ENCODE measurements at regions not wholly inside any gene's neighbourhood (a gene's known extent, or its start where the extent isn't known, plus 50 kb on each side); places are given as distances from the start of the nearest gene placed in this dataset.

GRCh38 chr5:6084836-6085235 is 293.5 kb downstream of the MED10 start:
- Histone ChIP-seq H2AFZ (ENCODE audit: low read length) (no peak overlapping the region), H3K4me1 (ENCODE audit: insufficient read depth, low read length) (no peaks in the 10 kb centered on the region), H3K4me2 (ENCODE audit: insufficient read depth, low read length) (no peak overlapping the region), H3K27ac (ENCODE audit: low read depth, low read length) (no peak overlapping the region), H3K9me3 (ENCODE audit: low read depth, low read length) (no peaks in the 10 kb centered on the region), H3K36me3 (ENCODE audit: insufficient read depth, low read length) (no peaks in the 10 kb centered on the region), H3K79me2 (ENCODE audit: insufficient read depth, low read length) (no peaks in the 10 kb centered on the region), H3K4me3 (ENCODE audit: insufficient read depth, low read length) (no peak overlapping the region), H3K27me3 (ENCODE audit: insufficient read depth, low read length) (no peaks in the 10 kb centered on the region), H4K20me1 (ENCODE audit: insufficient read depth, low read length) (no peaks in the 10 kb centered on the region)
- no peak for DNase-seq (ENCODE audit: insufficient read length, low spot score, missing footprints)
- TF ChIP-seq CTCF (IDR thresholded peaks at IDR 0.05; ENCODE audit: extremely low read depth, low read depth, low read length): no peak

- H4K20me1 ChIP-seq (ENCODE audit: insufficient read depth, low read length): no peaks in the 10 kb centered on the region
- no peaks in the 10 kb centered on the region for H3K27me3 ChIP-seq (ENCODE audit: insufficient read depth, low read length)
- no peaks in the 10 kb centered on the region for H3K9me3 ChIP-seq (ENCODE audit: low read depth, low read length)
- no peaks in the 10 kb centered on the region for H3K36me3 ChIP-seq (ENCODE audit: insufficient read depth, low read length)
- H3K4me3 ChIP-seq (ENCODE audit: insufficient read depth, low read length): no peak overlapping the region
- no peak overlapping the region for H3K27ac ChIP-seq (ENCODE audit: low read depth, low read length)
- TF ChIP-seq CTCF (IDR thresholded peaks at IDR 0.05; ENCODE audit: extremely low read depth, low read depth, low read length): no peak
- H3K4me2 ChIP-seq (ENCODE audit: insufficient read depth, low read length): no peak overlapping the region
- H3K79me2 ChIP-seq (ENCODE audit: insufficient read depth, low read length): no peaks in the 10 kb centered on the region
- H3K4me1 ChIP-seq (ENCODE audit: insufficient read depth, low read length): no peaks in the 10 kb centered on the region
- H2AFZ ChIP-seq (ENCODE audit: low read length): no peak overlapping the region
- no peak for DNase-seq (ENCODE audit: insufficient read length, low spot score, missing footprints)
Measured at GRCh38 chr5:6084376-6084775, 294.0 kb downstream of the MED10 start.

GRCh38 chr5:6083311-6083978 is 294.9 kb downstream of the MED10 start:
- Histone ChIP-seq H3K4me3 (ENCODE audit: insufficient read depth, low read length) (no peak overlapping the region), H4K20me1 (ENCODE audit: insufficient read depth, low read length) (no peaks in the 10 kb centered on the region), H3K9me3 (ENCODE audit: low read depth, low read length) (no peaks in the 10 kb centered on the region), H3K36me3 (ENCODE audit: insufficient read depth, low read length) (no peaks in the 10 kb centered on the region), H2AFZ (ENCODE audit: low read length) (no peak overlapping the region), H3K79me2 (ENCODE audit: insufficient read depth, low read length) (no peaks in the 10 kb centered on the region), H3K27me3 (ENCODE audit: insufficient read depth, low read length) (no peaks in the 10 kb centered on the region), H3K27ac (ENCODE audit: low read depth, low read length) (no peak overlapping the region), H3K4me2 (ENCODE audit: insufficient read depth, low read length) (no peak overlapping the region), H3K4me1 (ENCODE audit: insufficient read depth, low read length) (no peaks in the 10 kb centered on the region)
- no peak for DNase-seq (ENCODE audit: insufficient read length, low spot score, missing footprints)
- TF ChIP-seq CTCF (IDR thresholded peaks at IDR 0.05; ENCODE audit: extremely low read depth, low read depth, low read length): no peak

GRCh38 chr5:6082685-6083084 is 295.7 kb downstream of the MED10 start:
- Histone ChIP-seq H3K4me1 (ENCODE audit: insufficient read depth, low read length) (no peaks in the 10 kb centered on the region), H3K27ac (ENCODE audit: low read depth, low read length) (no peak overlapping the region), H3K27me3 (ENCODE audit: insufficient read depth, low read length) (no peaks in the 10 kb centered on the region), H3K4me3 (ENCODE audit: insufficient read depth, low read length) (no peak overlapping the region), H3K36me3 (ENCODE audit: insufficient read depth, low read length) (no peaks in the 10 kb centered on the region), H4K20me1 (ENCODE audit: insufficient read depth, low read length) (no peaks in the 10 kb centered on the region), H3K79me2 (ENCODE audit: insufficient read depth, low read length) (no peaks in the 10 kb centered on the region), H2AFZ (ENCODE audit: low read length) (no peak overlapping the region), H3K9me3 (ENCODE audit: low read depth, low read length) (no peaks in the 10 kb centered on the region), H3K4me2 (ENCODE audit: insufficient read depth, low read length) (no peak overlapping the region)
- no peak for DNase-seq (ENCODE audit: insufficient read length, low spot score, missing footprints)
- no peak for TF ChIP-seq CTCF (IDR thresholded peaks at IDR 0.05; ENCODE audit: extremely low read depth, low read depth, low read length)
